Mucosa of descending colon (tissue), 3 donors: ENCODE measurements at regions not wholly inside any gene's neighbourhood (a gene's known extent, or its start where the extent isn't known, plus 50 kb on each side); places are given as distances from the start of the nearest gene placed in this dataset.
A peak's percentile ranks its signal among the peaks of the same experiment; 100 is the strongest.

Experiments
- ATAC-seq: fragments of 200-7000 bp; cut with Tn5 transposase; one replicate; pipeline ENCODE4 v1.9.1; 2020; ENCODE audit warnings: mild to moderate bottlenecking, moderate library complexity
- DNase-seq, 3 donors: peaks; one replicate each; pipeline ENCODE4 v3.0.0-alpha.2; 2020
- H3K36me3 ChIP-seq: fragments of 200-600 bp; one replicate; pipeline ENCODE4 v1.8.0; 2021; ENCODE audit warnings: low read depth, mild to moderate bottlenecking
- H3K4me1 ChIP-seq: fragments of 200-600 bp; one replicate; pipeline ENCODE4 v1.8.0; 2021; ENCODE audit warnings: low read depth, mild to moderate bottlenecking
- H3K4me3 ChIP-seq: fragments of 200-600 bp; one replicate; pipeline ENCODE4 v1.8.0; 2021; ENCODE audit warnings: mild to moderate bottlenecking
- H3K9me3 ChIP-seq: fragments of 200-600 bp; one replicate; pipeline ENCODE4 v1.8.0; 2021; ENCODE audit warnings: mild to moderate bottlenecking
- CTCF ChIP-seq: fragments of 200-600 bp; IDR thresholded peaks from one replicate; pipeline ENCODE4 v1.8.0; 2022; ENCODE audit warnings: antibody characterized with exemption, mild to moderate bottlenecking
- intact Hi-C, 2 donors: fragments of 100-400 bp; cut with DNase I in 1 of 2; cut with micrococcal nuclease in 1 of 2; formaldehyde crosslinking; loops; one replicate each; pipeline versions ENCODE4 v1.11.0 to v1.11.1; 2022; cut with DNase I, micrococcal nuclease
- donor health status: DM: no; HTN: no; CAD: no; lungs with moderate emphysema.
- donor health status: DM: no; HTN: no; CAD: no.
- donor health status: DM: no; HTN: yes; CAD: no.

- Histone ChIP-seq H3K36me3 (no peaks in the 10 kb centered on the region), H3K4me3 (no peak overlapping the region), H3K9me3 (no peaks in the 10 kb centered on the region), H3K4me1 (no peaks in the 10 kb centered on the region)
- intact Hi-C loops = no loop called here
- DNase-seq (no peak), ATAC-seq (no peak)
- no peak for TF ChIP-seq CTCF
Observed at GRCh38 chr2:240213476-240214421, 73.3 kb upstream of the OTOS start.

DNA sequence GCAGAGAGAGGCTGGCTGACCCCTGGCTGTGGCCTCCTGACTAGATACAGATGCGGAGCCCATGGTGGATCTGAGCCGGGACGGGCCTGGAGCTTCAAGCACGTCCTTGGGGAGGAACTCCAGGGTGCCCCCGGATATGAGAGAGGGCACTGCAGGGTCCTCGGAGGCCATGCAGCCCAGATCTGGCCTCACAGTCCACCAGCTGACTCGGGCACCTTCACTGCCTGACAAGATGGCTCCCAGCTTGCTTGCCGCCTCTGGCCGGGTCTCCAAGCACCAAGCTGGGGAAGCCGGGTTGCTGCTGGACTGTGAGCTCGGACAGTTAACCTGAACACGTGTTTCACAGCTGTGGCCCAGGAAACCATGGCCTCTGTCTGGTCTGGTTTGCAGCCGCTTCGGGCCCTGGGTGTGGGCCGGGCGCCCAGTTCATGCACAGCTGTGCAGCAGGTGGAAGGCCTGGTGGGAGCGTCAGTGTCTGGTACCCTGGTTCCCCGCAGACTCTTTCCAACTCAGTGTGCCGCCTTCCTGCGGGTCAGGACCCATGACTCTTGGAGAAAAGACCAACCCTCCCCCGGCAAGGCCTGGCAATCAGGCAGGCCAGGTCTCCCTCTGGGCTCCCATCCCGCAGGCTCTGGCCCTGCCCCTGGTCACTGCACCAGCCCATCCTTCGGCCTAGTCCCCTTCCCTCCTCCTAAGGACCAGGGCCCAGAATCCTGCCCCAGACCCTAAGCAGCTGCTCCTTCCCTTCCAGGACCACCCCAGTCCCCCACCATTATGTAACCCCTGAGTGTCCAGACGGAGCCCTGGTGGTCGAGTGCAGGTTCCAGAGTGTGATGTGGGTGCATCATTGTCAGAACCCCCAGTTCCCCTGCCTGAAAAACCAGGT is 74.6 kb upstream of the OTOS start:
- no peaks in the 10 kb centered on the region for H3K9me3 ChIP-seq
- no peak for TF ChIP-seq CTCF
- H3K4me1 ChIP-seq = no peaks in the 10 kb centered on the region
- intact Hi-C loops = no loop called here
- DNase-seq (no peak), ATAC-seq (no peak)
- no peak overlapping the region for H3K4me3 ChIP-seq
- no peaks in the 10 kb centered on the region for H3K36me3 ChIP-seq

DNA sequence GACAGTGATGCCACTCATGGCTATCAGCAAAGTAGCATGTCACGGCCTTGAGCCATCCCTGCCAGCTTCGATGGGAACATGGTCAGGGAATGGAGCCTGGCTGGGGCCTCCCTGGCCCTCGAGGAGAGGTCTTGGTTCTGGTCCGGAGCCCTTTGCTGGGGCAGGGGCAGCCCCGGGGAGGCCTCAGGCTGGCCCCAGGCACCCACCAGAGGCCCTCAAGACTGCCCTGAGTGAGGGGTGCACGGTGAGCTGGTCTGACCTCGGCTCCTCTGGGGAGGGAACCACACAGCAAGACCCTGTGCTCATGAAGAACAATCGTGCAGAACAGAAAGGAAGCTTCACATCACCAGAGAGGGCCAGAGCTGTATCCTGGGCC is 75.2 kb upstream of the OTOS start:
- no peak for ATAC-seq
- no peaks in the 10 kb centered on the region for H3K4me1 ChIP-seq
- TF ChIP-seq CTCF = no peak

GRCh38 chr2:240216167-240216566 is 75.7 kb upstream of the OTOS start:
- intact Hi-C loops = no loop called here
- Histone ChIP-seq H3K4me3 (no peak overlapping the region), H3K4me1 (no peaks in the 10 kb centered on the region), H3K36me3 (no peaks in the 10 kb centered on the region), H3K9me3 (no peaks in the 10 kb centered on the region)
- DNase-seq (no peak), ATAC-seq (no peak)
- no peak for TF ChIP-seq CTCF

More for the DNA sequence above, 75.2 kb upstream of the OTOS start:
- no peak for DNase-seq
- Histone ChIP-seq H3K4me3 (no peak overlapping the region), H3K9me3 (no peaks in the 10 kb centered on the region), H3K36me3 (no peaks in the 10 kb centered on the region)
- intact Hi-C loops = no loop called here

- Histone ChIP-seq H3K36me3 (no peaks in the 10 kb centered on the region), H3K4me1 (no peaks in the 10 kb centered on the region), H3K4me3 (no peak overlapping the region), H3K9me3 (no peaks in the 10 kb centered on the region)
- ATAC-seq (peak; percentile 34), DNase-seq (no peak)
- TF ChIP-seq CTCF = no peak
- intact Hi-C loops = no loop called here
Observed at GRCh38 chr2:240217431-240218301, 77.2 kb upstream of the OTOS start.
